ENCODE measurements at regions not wholly inside any gene's neighbourhood (a gene's known extent, or its start where the extent isn't known, plus 50 kb on each side); places are given as distances from the start of the nearest gene placed in this dataset.

DNA sequence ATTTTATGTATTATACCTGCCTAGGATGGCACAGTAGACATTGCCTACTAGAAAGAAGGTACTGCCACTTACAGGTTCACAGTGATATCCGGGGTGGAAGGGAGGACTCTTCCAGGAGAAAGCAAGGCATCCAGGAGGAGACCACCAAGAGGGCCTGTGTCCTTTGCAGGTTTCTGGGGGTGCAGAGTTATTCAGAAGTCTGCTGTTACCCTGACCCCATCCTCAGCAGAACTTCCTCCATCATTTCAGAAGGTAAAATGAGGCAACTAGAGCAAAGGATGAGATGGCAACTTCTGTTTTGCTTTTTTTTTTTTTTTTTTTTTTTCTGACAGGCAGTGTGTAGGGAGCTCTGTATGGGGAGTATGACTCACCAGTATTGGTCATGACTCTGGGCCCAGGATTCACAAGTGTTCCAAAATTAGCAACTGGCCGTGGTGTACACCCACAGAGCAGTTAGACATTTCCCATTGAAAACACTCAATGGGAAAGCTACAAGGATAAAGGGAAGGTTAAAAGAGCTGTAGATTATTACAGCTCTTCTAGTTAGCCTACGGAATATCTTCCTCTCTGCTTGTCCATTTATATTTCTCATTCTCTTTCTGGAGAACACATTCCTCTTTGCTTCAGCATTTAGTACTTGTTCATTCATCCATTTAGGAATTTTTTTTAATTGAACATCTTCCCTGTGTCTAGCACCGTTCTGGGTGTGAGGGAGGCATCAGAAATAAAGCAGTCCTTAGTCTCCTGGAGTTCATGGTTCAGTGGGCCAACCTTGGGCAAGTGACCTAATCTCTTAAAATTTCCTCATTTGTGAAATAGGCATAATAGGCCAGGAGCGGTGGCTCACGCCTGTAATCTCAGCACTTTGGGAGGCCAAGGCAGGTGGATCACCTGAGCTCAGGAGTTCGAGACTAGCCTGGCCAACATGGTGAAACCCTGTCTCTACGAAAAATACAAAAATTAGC lies 50.5 kb upstream of the PPP2R5A start:
- no peak for TF ChIP-seq CTCF (IDR thresholded peaks at IDR 0.05)
- no peak for TF ChIP-seq POLR2AphosphoS5 (IDR thresholded peaks at IDR 0.05)
- no peak for TF ChIP-seq POLR2A (IDR thresholded peaks at IDR 0.05)
